ENCODE measurements at regions not wholly inside any gene's neighbourhood (a gene's known extent, or its start where the extent isn't known, plus 50 kb on each side); places are given as distances from the start of the nearest gene placed in this dataset.

GRCh38 chr4:22245294-22245693, 270.6 kb downstream of the ADGRA3 start:
- peaks cover 7% of the 10 kb centered on the region for H3K9me3 Mint-ChIP-seq (ENCODE audit: low read depth)
- no peak overlapping the region for H3K27ac Mint-ChIP-seq (ENCODE audit: unreplicated experiment)
- no peak overlapping the region for H3K4me3 Mint-ChIP-seq (ENCODE audit: unreplicated experiment)
- no peaks in the 10 kb centered on the region for H3K4me1 Mint-ChIP-seq (ENCODE audit: low read depth)
- H3K27me3 Mint-ChIP-seq (ENCODE audit: low read depth): peaks cover 2% of the 10 kb centered on the region
- no peak for TF ChIP-seq CTCF (IDR thresholded peaks at IDR 0.05)
- H3K36me3 Mint-ChIP-seq (ENCODE audit: low read depth): no peaks in the 10 kb centered on the region
- no peak for DNase-seq (ENCODE audit: low spot score)

- Mint-ChIP-seq H3K9me3 (ENCODE audit: low read depth) (peaks cover 10% of the 10 kb centered on the region), H3K36me3 (ENCODE audit: low read depth) (no peaks in the 10 kb centered on the region), H3K4me3 (ENCODE audit: unreplicated experiment) (no peak overlapping the region), H3K27ac (ENCODE audit: unreplicated experiment) (no peak overlapping the region), H3K27me3 (ENCODE audit: low read depth) (peaks cover 8% of the 10 kb centered on the region), H3K4me1 (ENCODE audit: low read depth) (no peaks in the 10 kb centered on the region)
- DNase-seq (ENCODE audit: low spot score): no peak
- TF ChIP-seq CTCF (IDR thresholded peaks at IDR 0.05): no peak
Observed at GRCh38 chr4:22241415-22241814, 274.5 kb downstream of the ADGRA3 start.

- Mint-ChIP-seq H3K9me3 (ENCODE audit: low read depth) (peaks cover 10% of the 10 kb centered on the region), H3K27ac (ENCODE audit: unreplicated experiment) (no peak overlapping the region), H3K4me1 (ENCODE audit: low read depth) (no peaks in the 10 kb centered on the region), H3K27me3 (ENCODE audit: low read depth) (peaks cover 12% of the 10 kb centered on the region), H3K36me3 (ENCODE audit: low read depth) (no peaks in the 10 kb centered on the region), H3K4me3 (ENCODE audit: unreplicated experiment) (no peak overlapping the region)
- TF ChIP-seq CTCF (IDR thresholded peaks at IDR 0.05): no peak
- DNase-seq (ENCODE audit: low spot score): no peak
Observed at GRCh38 chr4:22240814-22241213, 275.1 kb downstream of the ADGRA3 start.

- H3K4me3 Mint-ChIP-seq (ENCODE audit: unreplicated experiment): no peak overlapping the region
- DNase-seq (ENCODE audit: low spot score): no peak
- H3K9me3 Mint-ChIP-seq (ENCODE audit: low read depth): peaks cover 9% of the 10 kb centered on the region
- no peaks in the 10 kb centered on the region for H3K36me3 Mint-ChIP-seq (ENCODE audit: low read depth)
- no peaks in the 10 kb centered on the region for H3K4me1 Mint-ChIP-seq (ENCODE audit: low read depth)
- TF ChIP-seq CTCF (IDR thresholded peaks at IDR 0.05): no peak
- no peak overlapping the region for H3K27ac Mint-ChIP-seq (ENCODE audit: unreplicated experiment)
- peaks cover 15% of the 10 kb centered on the region for H3K27me3 Mint-ChIP-seq (ENCODE audit: low read depth)
Observed at GRCh38 chr4:22238742-22239141, 277.1 kb downstream of the ADGRA3 start.

- H3K4me1 Mint-ChIP-seq (ENCODE audit: low read depth): no peaks in the 10 kb centered on the region
- no peaks in the 10 kb centered on the region for H3K36me3 Mint-ChIP-seq (ENCODE audit: low read depth)
- H3K27ac Mint-ChIP-seq (ENCODE audit: unreplicated experiment): no peak overlapping the region
- TF ChIP-seq CTCF (IDR thresholded peaks at IDR 0.05): no peak
- H3K9me3 Mint-ChIP-seq (ENCODE audit: low read depth): peaks cover 5% of the 10 kb centered on the region
- DNase-seq (ENCODE audit: low spot score): no peak
- peaks cover 22% of the 10 kb centered on the region for H3K27me3 Mint-ChIP-seq (ENCODE audit: low read depth)
- no peak overlapping the region for H3K4me3 Mint-ChIP-seq (ENCODE audit: unreplicated experiment)
Observed at GRCh38 chr4:22237846-22238494, 277.9 kb downstream of the ADGRA3 start.
